ENCODE measurements at regions not wholly inside any gene's neighbourhood (a gene's known extent, or its start where the extent isn't known, plus 50 kb on each side); places are given as distances from the start of the nearest gene placed in this dataset.

GRCh38 chr12:115833704-115834103, 443.8 kb downstream of the MED13L start:
- TF ChIP-seq, protein P1, sequence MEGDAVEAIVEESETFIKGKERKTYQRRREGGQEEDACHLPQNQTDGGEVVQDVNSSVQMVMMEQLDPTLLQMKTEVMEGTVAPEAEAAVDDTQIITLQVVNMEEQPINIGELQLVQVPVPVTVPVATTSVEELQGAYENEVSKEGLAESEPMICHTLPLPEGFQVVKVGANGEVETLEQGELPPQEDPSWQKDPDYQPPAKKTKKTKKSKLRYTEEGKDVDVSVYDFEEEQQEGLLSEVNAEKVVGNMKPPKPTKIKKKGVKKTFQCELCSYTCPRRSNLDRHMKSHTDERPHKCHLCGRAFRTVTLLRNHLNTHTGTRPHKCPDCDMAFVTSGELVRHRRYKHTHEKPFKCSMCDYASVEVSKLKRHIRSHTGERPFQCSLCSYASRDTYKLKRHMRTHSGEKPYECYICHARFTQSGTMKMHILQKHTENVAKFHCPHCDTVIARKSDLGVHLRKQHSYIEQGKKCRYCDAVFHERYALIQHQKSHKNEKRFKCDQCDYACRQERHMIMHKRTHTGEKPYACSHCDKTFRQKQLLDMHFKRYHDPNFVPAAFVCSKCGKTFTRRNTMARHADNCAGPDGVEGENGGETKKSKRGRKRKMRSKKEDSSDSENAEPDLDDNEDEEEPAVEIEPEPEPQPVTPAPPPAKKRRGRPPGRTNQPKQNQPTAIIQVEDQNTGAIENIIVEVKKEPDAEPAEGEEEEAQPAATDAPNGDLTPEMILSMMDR (IDR thresholded peaks at IDR 0.05; ENCODE audit: low read length, missing control alignments) = no peak
- no peak for DNase-seq (ENCODE audit: low read depth)
- no peak overlapping the region for H3K4me3 ChIP-seq (replicated peaks; ENCODE audit: low read depth, low read length)

- TF ChIP-seq, protein P1 (IDR thresholded peaks at IDR 0.05; ENCODE audit: low read length, missing control alignments) = no peak
- no peak for DNase-seq (ENCODE audit: low read depth)
- no peak overlapping the region for H3K4me3 ChIP-seq (replicated peaks; ENCODE audit: low read depth, low read length)
These were observed 446.9 kb downstream of the MED13L start for GRCh38 chr12:115830633-115831032.

- TF ChIP-seq, protein P1 (IDR thresholded peaks at IDR 0.05; ENCODE audit: low read length, missing control alignments) = no peak
- H3K4me3 ChIP-seq (replicated peaks; ENCODE audit: low read depth, low read length) = no peak overlapping the region
These were observed 447.4 kb downstream of the MED13L start for GRCh38 chr12:115830070-115830469.

DNA sequence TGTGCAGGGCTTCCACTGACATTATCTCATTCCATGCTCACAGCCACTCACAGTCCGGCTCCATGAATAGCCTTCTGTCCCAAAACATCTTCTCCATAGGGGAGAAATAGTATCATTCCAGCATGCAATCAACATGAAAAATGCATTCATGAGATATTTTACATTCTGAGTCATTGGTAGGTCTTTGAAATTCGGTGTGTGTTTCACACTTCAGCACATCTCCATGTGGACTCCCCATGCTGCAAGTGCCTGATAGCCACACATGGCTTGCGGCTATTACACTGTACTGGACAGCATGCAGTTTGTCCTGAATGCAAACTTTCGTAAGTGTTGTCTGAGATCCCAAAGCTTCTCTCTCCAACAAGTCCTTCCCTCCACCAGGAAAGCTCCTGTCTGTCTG, 449.3 kb downstream of the MED13L start:
- TF ChIP-seq, protein P1 (IDR thresholded peaks at IDR 0.05; ENCODE audit: low read length, missing control alignments) = no peak
- no peak overlapping the region for H3K4me3 ChIP-seq (replicated peaks; ENCODE audit: low read depth, low read length)
- DNase-seq (ENCODE audit: low read depth) = no peak

More at GRCh38 chr12:115830070-115830469, 447.4 kb downstream of the MED13L start:
- DNase-seq (ENCODE audit: low read depth) = no peak

GRCh38 chr12:115824936-115825602, 452.4 kb downstream of the MED13L start:
- no peak overlapping the region for H3K4me3 ChIP-seq (replicated peaks; ENCODE audit: low read depth, low read length)
- no peak for DNase-seq (ENCODE audit: low read depth)
- TF ChIP-seq, protein P1 (IDR thresholded peaks at IDR 0.05; ENCODE audit: low read length, missing control alignments) = no peak

DNA sequence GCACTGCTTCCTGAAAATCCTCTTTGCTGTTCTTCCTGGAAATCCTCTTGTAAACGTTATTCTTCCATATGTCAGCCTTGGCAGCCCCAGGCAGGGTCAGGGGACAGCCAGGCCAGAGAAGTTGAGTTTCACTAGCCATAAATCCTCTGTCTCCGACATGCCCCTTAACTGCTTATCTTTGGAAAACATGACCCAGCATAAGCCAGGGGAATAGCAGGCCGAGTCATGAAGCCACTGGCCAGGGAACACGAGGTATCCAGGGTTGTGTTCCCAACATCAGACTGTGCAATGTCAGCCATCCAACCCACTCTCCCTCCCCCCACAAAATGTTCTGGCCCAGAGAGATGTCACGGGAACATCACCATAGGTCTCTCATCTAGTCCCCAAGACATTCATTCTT, 453.9 kb downstream of the MED13L start:
- no peak for DNase-seq (ENCODE audit: low read depth)

More for the DNA sequence above, 453.9 kb downstream of the MED13L start:
- TF ChIP-seq, protein P1 (IDR thresholded peaks at IDR 0.05; ENCODE audit: low read length, missing control alignments) = no peak
- no peak overlapping the region for H3K4me3 ChIP-seq (replicated peaks; ENCODE audit: low read depth, low read length)
